SK-N-SH (cell line): ENCODE measurements at regions not wholly inside any gene's neighbourhood (a gene's known extent, or its start where the extent isn't known, plus 50 kb on each side); places are given as distances from the start of the nearest gene placed in this dataset.

Experiments
- CTCF ChIA-PET: fragments of 300-600, 350-600 bp; formaldehyde crosslinking; extraction: SDS; loops from one replicate; lab custom pipeline; 2021; lab: Yijun Ruan, JAX
- POLR2A ChIA-PET: fragments of 350-600 bp; sonication (Branson Sonifier 250); formaldehyde crosslinking; extraction: SDS; loops from one replicate; lab custom pipeline; 2020; ENCODE audit warnings: antibody characterized with exemption, inconsistent platforms; lab: Yijun Ruan, JAX
- DNase-seq: peaks from one replicate; pipeline ENCODE4 v3.0.0; 2012
- H2AFZ ChIP-seq: fragments of 200-600 bp; sonication (generic); 2 replicates; pipeline ENCODE4 v1.8.1; 2016; ENCODE audit warnings: antibody characterized with exemption, mild to moderate bottlenecking, low read depth
- H3F3A ChIP-seq: fragments of 200-600 bp; sonication (generic); replicated peaks from 2 replicates; pipeline ENCODE3; 2016; ENCODE audit warnings: antibody characterized with exemption, mild to moderate bottlenecking; ENCODE audit not compliant: insufficient read depth
- H3K27ac ChIP-seq, 2 experiments: fragments of 200-500 bp in 1 of 2; fragments of 200-600 bp in 1 of 2; sonication (Bioruptor generic) in 1 of 2; sonication (generic), shearing (Covaris generic) in 1 of 2; 2 replicates each; pipeline versions ENCODE4 v1.5.1 to v1.6.1; 2014 to 2016; ENCODE audit warnings: low read depth in 2 of 2, inconsistent platforms in 1 of 2, low read length in 1 of 2, mild to moderate bottlenecking in 1 of 2, mixed read lengths in 1 of 2
- H3K27me3 ChIP-seq: fragments of 200-600 bp; sonication (generic), shearing (Covaris generic); 2 replicates; pipeline ENCODE4 v1.6.1; 2016; ENCODE audit warnings: mixed run types; ENCODE audit not compliant: insufficient read depth
- H3K36me3 ChIP-seq, 2 experiments: fragments of 200-500 bp in 1 of 2; fragments of 200-600 bp in 1 of 2; sonication (Bioruptor generic) in 1 of 2; sonication (generic) in 1 of 2; replicated peaks in 1 of 2; 2 replicates each; pipeline versions ENCODE3 to v1.5.1; 2014 to 2016; ENCODE audit warnings: low read length in 1 of 2, mild to moderate bottlenecking in 1 of 2; ENCODE audit not compliant: insufficient read depth in 2 of 2, control insufficient read depth in 1 of 2
- H3K4me1 ChIP-seq, 2 experiments: fragments of 200-500 bp in 1 of 2; fragments of 200-600 bp in 1 of 2; sonication (Bioruptor generic) in 1 of 2; sonication (generic), shearing (Covaris generic) in 1 of 2; 2 replicates each; pipeline versions ENCODE4 v1.5.1 to v1.6.1; 2014 to 2016; ENCODE audit warnings: low read depth in 1 of 2, low read length in 1 of 2, mixed run types in 1 of 2; ENCODE audit not compliant: insufficient read depth in 2 of 2, control insufficient read depth in 1 of 2
- H3K4me2 ChIP-seq: fragments of 200-600 bp; sonication (generic), shearing (Covaris generic); 2 replicates; pipeline ENCODE4 v1.6.1; 2017; ENCODE audit warnings: mixed run types
- H3K4me3 ChIP-seq, 2 experiments: fragments of 200-500 bp in 1 of 2; fragments of 200-600 bp in 1 of 2; sonication (Bioruptor generic) in 1 of 2; sonication (generic), shearing (Covaris generic) in 1 of 2; 2 replicates each; pipeline versions ENCODE4 v1.5.1 to v1.8.1; 2014 to 2016; ENCODE audit warnings: low read depth in 2 of 2, inconsistent platforms in 1 of 2, low read length in 1 of 2, mild to moderate bottlenecking in 1 of 2, mixed read lengths in 1 of 2, moderate library complexity in 1 of 2
- H3K79me2 ChIP-seq: fragments of 200-600 bp; sonication (generic); 2 replicates; pipeline ENCODE4 v1.8.1; 2017; ENCODE audit warnings: mild to moderate bottlenecking; ENCODE audit not compliant: insufficient read depth
- H3K9ac ChIP-seq: fragments of 200-600 bp; sonication (generic); 2 replicates; pipeline ENCODE4 v1.6.1; 2017; ENCODE audit warnings: mixed run types
- H3K9me2 ChIP-seq: fragments of 200-600 bp; sonication (generic); 2 replicates; pipeline ENCODE4 v1.6.1; 2017; ENCODE audit warnings: mixed run types
- H3K9me3 ChIP-seq: fragments of 200-600 bp; sonication (generic); 2 replicates; pipeline ENCODE4 v1.6.1; 2017; ENCODE audit warnings: mixed run types, mild to moderate bottlenecking, moderate library complexity
- H4K20me1 ChIP-seq: fragments of 200-600 bp; sonication (generic); 2 replicates; pipeline ENCODE4 v1.6.1; 2017; ENCODE audit warnings: mild to moderate bottlenecking, mixed run types; ENCODE audit not compliant: insufficient read depth
- CHD2 ChIP-seq: fragments of 150-350 bp; IDR thresholded peaks from 2 replicates; pipeline ENCODE4 v1.6.1; 2018; ENCODE audit warnings: low read length; ENCODE audit not compliant: partially characterized antibody
- ELF1 ChIP-seq: IDR thresholded peaks from 2 replicates; pipeline ENCODE4 v1.4.0; 2012
- EP300 ChIP-seq, 2 experiments: IDR thresholded peaks; 2 replicates each; pipeline versions ENCODE4 v1.4.0 to v1.6.1; 2012; ENCODE audit warnings: borderline replicate concordance in 1 of 2, low read depth in 1 of 2, low read length in 1 of 2
- FOSL2 ChIP-seq: IDR thresholded peaks from 2 replicates; pipeline ENCODE4 v1.4.0; 2012; ENCODE audit warnings: low read depth, mild to moderate bottlenecking, moderate library complexity, borderline replicate concordance
- FOXJ3 ChIP-seq: sonication (generic); formaldehyde crosslinking; IDR thresholded peaks from 2 replicates; pipeline ENCODE4 v1.5.1; 2020; ENCODE audit warnings: mild to moderate bottlenecking, missing genetic modification reagents
- FOXM1 ChIP-seq: IDR thresholded peaks from 2 replicates; pipeline ENCODE4 v1.4.0; 2012; ENCODE audit warnings: low read depth, mild to moderate bottlenecking
- GABPA ChIP-seq: IDR thresholded peaks from 2 replicates; pipeline ENCODE4 v1.4.0; 2012; ENCODE audit warnings: low read depth, mild to moderate bottlenecking
- GATA2 ChIP-seq: sonication (generic); formaldehyde crosslinking; IDR thresholded peaks from 2 replicates; pipeline ENCODE4 v1.5.0; 2020; ENCODE audit warnings: mild to moderate bottlenecking, missing genetic modification reagents
- MEF2A ChIP-seq: IDR thresholded peaks from 2 replicates; pipeline ENCODE4 v1.4.0; 2012; ENCODE audit warnings: low read depth, borderline replicate concordance
- MXI1 ChIP-seq: IDR thresholded peaks from 2 replicates; pipeline ENCODE4 v1.6.1; 2012; ENCODE audit warnings: mild to moderate bottlenecking, low read depth, low read length, improper control_type of control experiment
- NRF1 ChIP-seq: IDR thresholded peaks from 2 replicates; pipeline ENCODE4 v1.6.1; 2012; ENCODE audit warnings: low read depth, mild to moderate bottlenecking, low read length
- POLR2AphosphoS5 ChIP-seq: IDR thresholded peaks from 2 replicates; pipeline ENCODE4 v1.6.1; 2012; ENCODE audit warnings: low read depth, low read length
- RAD21 ChIP-seq: IDR thresholded peaks from 2 replicates; pipeline ENCODE4 v1.6.1; 2012; ENCODE audit warnings: mild to moderate bottlenecking, low read length
- RCOR1 ChIP-seq: fragments of 150-350 bp; IDR thresholded peaks from 2 replicates; pipeline ENCODE4 v1.6.1; 2017; ENCODE audit warnings: antibody characterized with exemption, low read length
- SMC3 ChIP-seq: IDR thresholded peaks from 2 replicates; pipeline ENCODE4 v1.6.1; 2012; ENCODE audit warnings: low read depth, low read length, improper control_type of control experiment
- TAF1 ChIP-seq: IDR thresholded peaks from 2 replicates; pipeline ENCODE4 v1.6.1; 2012; ENCODE audit warnings: low read depth, mild to moderate bottlenecking, low read length, moderate library complexity, borderline replicate concordance
- TCF12 ChIP-seq: IDR thresholded peaks from 2 replicates; pipeline ENCODE4 v1.4.0; 2012
- USF2 ChIP-seq: fragments of 150-350 bp; IDR thresholded peaks from 2 replicates; pipeline ENCODE4 v1.6.1; 2017; ENCODE audit warnings: antibody characterized with exemption, low read length, low read depth, borderline replicate concordance
- YY1 ChIP-seq: IDR thresholded peaks from 2 replicates; pipeline ENCODE4 v1.4.0; 2012; ENCODE audit warnings: low read depth, mild to moderate bottlenecking
- ZBTB33 ChIP-seq: IDR thresholded peaks from 2 replicates; pipeline ENCODE4 v1.4.0; 2012; ENCODE audit warnings: low read depth, borderline replicate concordance
- WGBS: methylation state at CpG from one replicate; pipeline ENCODE4 v1.1.6; 2017; ENCODE audit warnings: low lambda C conversion rate; 5-methylcytosine and 5-hydroxymethylcytosine counted together
- TF ChIP-seq, protein P1 (sequence below): IDR thresholded peaks from 2 replicates; pipeline ENCODE4 v1.4.0; 2012; ENCODE audit warnings: low read depth
- TF ChIP-seq, protein P2 (sequence below): fragments of 200-600 bp; sonication (generic); IDR thresholded peaks from 2 replicates; pipeline ENCODE4 v1.6.1; 2017; ENCODE audit warnings: antibody characterized with exemption, mild to moderate bottlenecking, moderate library complexity

DNA sequence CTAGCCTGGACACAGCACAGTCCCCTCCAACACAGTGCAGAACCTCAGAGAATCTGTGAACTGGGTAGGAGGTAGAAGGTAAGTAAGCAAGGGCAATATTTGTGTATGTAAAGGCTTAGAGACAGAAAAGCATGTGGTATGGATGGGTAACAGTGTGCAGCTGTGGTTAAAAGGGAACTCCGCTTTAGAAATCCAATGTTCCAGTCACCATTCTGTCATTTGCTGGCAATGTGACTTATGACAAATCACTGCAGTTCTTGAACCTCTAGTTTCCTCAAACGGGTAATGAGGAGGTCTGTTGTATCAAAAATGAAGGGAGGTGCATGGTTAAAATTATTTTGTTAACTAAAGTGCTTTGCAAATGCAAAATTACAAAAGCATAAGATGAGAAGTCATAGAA, 125.5 kb upstream of the IFNE start:
- Histone ChIP-seq H3K9me3 (no peaks in the 10 kb centered on the region), H3K27me3 (peaks cover 38% of the 10 kb centered on the region; the same call in 1 of the 2 replicates), H3K27ac (no peak overlapping the region), H3K36me3 (no peaks in the 10 kb centered on the region), H3K4me3 (no peak overlapping the region), H3K9me2 (no peaks in the 10 kb centered on the region), H3F3A (no peaks in the 10 kb centered on the region), H4K20me1 (no peaks in the 10 kb centered on the region), H2AFZ (no peak overlapping the region), H3K79me2 (no peaks in the 10 kb centered on the region), H3K9ac (no peak overlapping the region), H3K4me1 (no peaks in the 10 kb centered on the region), H3K4me2 (no peak overlapping the region)
- 12% methylated on average over 2 of the region's 2 CpGs for WGBS
- CTCF ChIA-PET, result no interaction called here
- POLR2A ChIA-PET, result no interaction called here
- TF ChIP-seq RAD21, result no peak
- no peak for TF ChIP-seq YY1
- TF ChIP-seq EP300 (IDR thresholded peaks at IDR 0.05; ENCODE audit: borderline replicate concordance in 1 of 2, low read depth in 1 of 2, low read length in 1 of 2), result no peak
- no peak for TF ChIP-seq SMC3
- TF ChIP-seq FOXJ3 (CRISPR knock-in tag), result no peak
- no peak for TF ChIP-seq MEF2A
- no peak for TF ChIP-seq USF2
- no peak for TF ChIP-seq POLR2AphosphoS5
- TF ChIP-seq NRF1, result no peak
- TF ChIP-seq MXI1, result no peak
- DNase-seq, result no peak

- H3K79me2 ChIP-seq, result no peaks in the 10 kb centered on the region
- no peaks in the 10 kb centered on the region for H3K9me3 ChIP-seq
- 16% methylated on average over 5 of the region's 5 CpGs for WGBS
- ChIA-PET POLR2A (no interaction called here), CTCF (no interaction called here)
- H3F3A ChIP-seq, result no peaks in the 10 kb centered on the region
- H4K20me1 ChIP-seq, result no peaks in the 10 kb centered on the region
- peaks cover 41% of the 10 kb centered on the region; the same call in 1 of the 2 replicates for H3K27me3 ChIP-seq
- H3K4me2 ChIP-seq, result no peak overlapping the region
- no peak for DNase-seq
- H3K4me3 ChIP-seq, result no peak overlapping the region
- no peak overlapping the region for H2AFZ ChIP-seq
- no peaks in the 10 kb centered on the region for H3K36me3 ChIP-seq
- no peak overlapping the region for H3K9ac ChIP-seq
- H3K27ac ChIP-seq, result no peak overlapping the region
- H3K9me2 ChIP-seq, result no peaks in the 10 kb centered on the region
- no peak for TF ChIP-seq TAF1
- no peak for TF ChIP-seq TCF12
- TF ChIP-seq SMC3, result no peak
- TF ChIP-seq RCOR1, result no peak
- TF ChIP-seq ZBTB33, result no peak
- no peak for TF ChIP-seq FOXM1
- no peak for TF ChIP-seq USF2
- no peak for TF ChIP-seq RAD21
- TF ChIP-seq GABPA, result no peak
- no peak for TF ChIP-seq NRF1
- TF ChIP-seq, protein P1, sequence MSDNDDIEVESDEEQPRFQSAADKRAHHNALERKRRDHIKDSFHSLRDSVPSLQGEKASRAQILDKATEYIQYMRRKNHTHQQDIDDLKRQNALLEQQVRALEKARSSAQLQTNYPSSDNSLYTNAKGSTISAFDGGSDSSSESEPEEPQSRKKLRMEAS, result no peak
- no peak for TF ChIP-seq CHD2
- TF ChIP-seq EP300 (IDR thresholded peaks at IDR 0.05; ENCODE audit: borderline replicate concordance in 1 of 2, low read depth in 1 of 2, low read length in 1 of 2), result no peak
- TF ChIP-seq FOSL2, result no peak
- TF ChIP-seq GATA2 (CRISPR knock-in tag), result no peak
- TF ChIP-seq ELF1, result no peak
- no peak for TF ChIP-seq FOXJ3 (CRISPR knock-in tag)
- no peak for TF ChIP-seq MXI1
- TF ChIP-seq, protein P2, sequence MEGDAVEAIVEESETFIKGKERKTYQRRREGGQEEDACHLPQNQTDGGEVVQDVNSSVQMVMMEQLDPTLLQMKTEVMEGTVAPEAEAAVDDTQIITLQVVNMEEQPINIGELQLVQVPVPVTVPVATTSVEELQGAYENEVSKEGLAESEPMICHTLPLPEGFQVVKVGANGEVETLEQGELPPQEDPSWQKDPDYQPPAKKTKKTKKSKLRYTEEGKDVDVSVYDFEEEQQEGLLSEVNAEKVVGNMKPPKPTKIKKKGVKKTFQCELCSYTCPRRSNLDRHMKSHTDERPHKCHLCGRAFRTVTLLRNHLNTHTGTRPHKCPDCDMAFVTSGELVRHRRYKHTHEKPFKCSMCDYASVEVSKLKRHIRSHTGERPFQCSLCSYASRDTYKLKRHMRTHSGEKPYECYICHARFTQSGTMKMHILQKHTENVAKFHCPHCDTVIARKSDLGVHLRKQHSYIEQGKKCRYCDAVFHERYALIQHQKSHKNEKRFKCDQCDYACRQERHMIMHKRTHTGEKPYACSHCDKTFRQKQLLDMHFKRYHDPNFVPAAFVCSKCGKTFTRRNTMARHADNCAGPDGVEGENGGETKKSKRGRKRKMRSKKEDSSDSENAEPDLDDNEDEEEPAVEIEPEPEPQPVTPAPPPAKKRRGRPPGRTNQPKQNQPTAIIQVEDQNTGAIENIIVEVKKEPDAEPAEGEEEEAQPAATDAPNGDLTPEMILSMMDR, result no peak
- no peaks in the 10 kb centered on the region for H3K4me1 ChIP-seq
These were observed 126.1 kb upstream of the IFNE start for GRCh38 chr9:21608200-21608599.
